Transverse colon (tissue), 4 donors: ENCODE measurements at regions not wholly inside any gene's neighbourhood (a gene's known extent, or its start where the extent isn't known, plus 50 kb on each side); places are given as distances from the start of the nearest gene placed in this dataset.

ENCODE experiments used
- EP300 ChIP-seq: sonication (generic); formaldehyde crosslinking; IDR thresholded peaks from one replicate; pipeline ENCODE4 v1.6.1; 2017; ENCODE audit warnings: antibody characterized with exemption, low read depth
- POLR2A ChIP-seq: fragments of 450-650 bp; IDR thresholded peaks from one replicate; pipeline ENCODE4 v1.6.1; 2016; ENCODE audit warnings: antibody characterized with exemption, mild to moderate bottlenecking, moderate library complexity
- POLR2AphosphoS5 ChIP-seq, 3 donors: sonication (generic); formaldehyde crosslinking; IDR thresholded peaks; one replicate each; pipeline ENCODE4 v1.6.1; 2016; ENCODE audit warnings: antibody characterized with exemption in 3 of 3
- TF ChIP-seq, protein P1 (sequence below), 5 experiments: fragments of 200-600 bp in 3 of 5; fragments of 450-650 bp in 2 of 5; sonication (generic) in 3 of 5; IDR thresholded peaks; 1 replicate in 2 of 5; 2 replicates in 3 of 5; pipeline ENCODE4 v1.5.1; 2016 to 2017; ENCODE audit warnings: antibody characterized with exemption in 5 of 5, inconsistent platforms in 3 of 5, mild to moderate bottlenecking in 2 of 5, moderate library complexity in 1 of 5

DNA sequence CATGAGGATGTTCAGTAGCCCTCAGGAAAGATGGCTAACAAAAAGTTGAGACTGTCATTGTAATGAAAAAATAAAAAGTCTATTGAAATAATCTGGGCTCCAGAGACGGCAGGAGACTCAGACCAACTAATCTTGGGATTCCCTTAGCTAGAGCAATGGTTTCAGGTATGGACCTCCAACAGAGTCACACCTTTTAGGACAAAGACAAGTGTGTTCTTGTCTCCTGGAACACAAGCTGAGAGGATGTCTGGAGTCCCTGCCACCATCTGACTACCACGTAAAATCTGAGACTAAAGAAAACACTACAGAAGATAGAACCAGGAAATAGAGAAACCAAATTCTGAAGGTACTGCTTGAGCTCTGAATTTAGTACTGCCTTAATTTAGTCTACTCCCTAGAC, 103.3 kb upstream of the RBBP8 start:
- TF ChIP-seq, protein P1, sequence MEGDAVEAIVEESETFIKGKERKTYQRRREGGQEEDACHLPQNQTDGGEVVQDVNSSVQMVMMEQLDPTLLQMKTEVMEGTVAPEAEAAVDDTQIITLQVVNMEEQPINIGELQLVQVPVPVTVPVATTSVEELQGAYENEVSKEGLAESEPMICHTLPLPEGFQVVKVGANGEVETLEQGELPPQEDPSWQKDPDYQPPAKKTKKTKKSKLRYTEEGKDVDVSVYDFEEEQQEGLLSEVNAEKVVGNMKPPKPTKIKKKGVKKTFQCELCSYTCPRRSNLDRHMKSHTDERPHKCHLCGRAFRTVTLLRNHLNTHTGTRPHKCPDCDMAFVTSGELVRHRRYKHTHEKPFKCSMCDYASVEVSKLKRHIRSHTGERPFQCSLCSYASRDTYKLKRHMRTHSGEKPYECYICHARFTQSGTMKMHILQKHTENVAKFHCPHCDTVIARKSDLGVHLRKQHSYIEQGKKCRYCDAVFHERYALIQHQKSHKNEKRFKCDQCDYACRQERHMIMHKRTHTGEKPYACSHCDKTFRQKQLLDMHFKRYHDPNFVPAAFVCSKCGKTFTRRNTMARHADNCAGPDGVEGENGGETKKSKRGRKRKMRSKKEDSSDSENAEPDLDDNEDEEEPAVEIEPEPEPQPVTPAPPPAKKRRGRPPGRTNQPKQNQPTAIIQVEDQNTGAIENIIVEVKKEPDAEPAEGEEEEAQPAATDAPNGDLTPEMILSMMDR (IDR thresholded peaks at IDR 0.05): no peak
- TF ChIP-seq POLR2A (no peak), EP300 (no peak), POLR2AphosphoS5 (IDR thresholded peaks at IDR 0.05) (no peak)
